ENCODE measurements at regions not wholly inside any gene's neighbourhood (a gene's known extent, or its start where the extent isn't known, plus 50 kb on each side); places are given as distances from the start of the nearest gene placed in this dataset.

DNA sequence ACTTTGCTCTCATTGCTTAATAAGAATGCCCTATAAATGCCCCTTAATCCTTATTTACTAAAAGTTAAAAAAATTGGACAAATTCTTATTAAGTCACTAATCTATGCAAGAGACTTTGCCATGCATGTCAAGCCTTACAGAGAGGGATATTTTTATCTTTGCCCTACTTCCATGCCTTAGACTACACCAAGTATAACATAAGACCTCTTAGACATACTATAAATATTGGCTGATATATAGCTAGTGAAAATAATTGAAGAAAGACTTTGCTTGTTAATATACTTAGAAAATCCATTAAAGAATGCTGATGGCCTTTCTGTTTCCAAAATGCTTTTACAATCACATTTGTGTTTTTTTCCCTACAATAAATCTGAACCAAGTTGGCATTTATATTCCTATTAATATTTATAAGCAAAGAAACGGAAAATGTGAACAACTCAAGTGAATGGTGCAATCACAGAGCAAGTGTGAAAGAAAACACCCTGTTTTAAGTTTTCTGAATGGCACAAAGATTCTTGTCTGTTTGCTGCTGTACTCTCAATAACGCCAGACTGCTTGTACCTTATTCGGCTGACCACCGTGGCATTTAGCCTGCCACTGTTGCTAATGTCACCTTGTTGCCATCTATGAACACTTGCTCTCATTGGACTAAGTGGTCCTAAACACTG lies 105.0 kb downstream of the MC4R start:
- Histone ChIP-seq H3K4me3 (ENCODE audit: low read depth, low read length) (no peak overlapping the region), H3K36me3 (ENCODE audit: control insufficient read depth, insufficient read depth, low read length) (no peaks in the 10 kb centered on the region), H3K4me1 (no peaks in the 10 kb centered on the region), H3K9me3 (no peaks in the 10 kb centered on the region), H3K27me3 (replicated peaks; ENCODE audit: control insufficient read depth, insufficient read depth, low read length) (no peaks in the 10 kb centered on the region)
- Mint-ChIP-seq H3K4me3 (ENCODE audit: unreplicated experiment) (no peak overlapping the region), H3K27ac (ENCODE audit: unreplicated experiment) (no peak overlapping the region), H3K9me3 (ENCODE audit: unreplicated experiment) (no peaks in the 10 kb centered on the region), H3K36me3 (ENCODE audit: insufficient read depth, unreplicated experiment) (no peaks in the 10 kb centered on the region), H3K4me1 (ENCODE audit: low read depth, unreplicated experiment) (no peaks in the 10 kb centered on the region), H3K27me3 (ENCODE audit: insufficient read depth, unreplicated experiment) (no peaks in the 10 kb centered on the region)
- ChIA-PET POLR2A (no interaction called here), CTCF (no interaction called here)
- intact Hi-C loops (cut with micrococcal nuclease; ENCODE audit: unreplicated experiment), result no loop called here
- no peak for DNase-seq
- no TSS peak for BruUV-seq (replicated peaks)
- TF ChIP-seq, protein P1, sequence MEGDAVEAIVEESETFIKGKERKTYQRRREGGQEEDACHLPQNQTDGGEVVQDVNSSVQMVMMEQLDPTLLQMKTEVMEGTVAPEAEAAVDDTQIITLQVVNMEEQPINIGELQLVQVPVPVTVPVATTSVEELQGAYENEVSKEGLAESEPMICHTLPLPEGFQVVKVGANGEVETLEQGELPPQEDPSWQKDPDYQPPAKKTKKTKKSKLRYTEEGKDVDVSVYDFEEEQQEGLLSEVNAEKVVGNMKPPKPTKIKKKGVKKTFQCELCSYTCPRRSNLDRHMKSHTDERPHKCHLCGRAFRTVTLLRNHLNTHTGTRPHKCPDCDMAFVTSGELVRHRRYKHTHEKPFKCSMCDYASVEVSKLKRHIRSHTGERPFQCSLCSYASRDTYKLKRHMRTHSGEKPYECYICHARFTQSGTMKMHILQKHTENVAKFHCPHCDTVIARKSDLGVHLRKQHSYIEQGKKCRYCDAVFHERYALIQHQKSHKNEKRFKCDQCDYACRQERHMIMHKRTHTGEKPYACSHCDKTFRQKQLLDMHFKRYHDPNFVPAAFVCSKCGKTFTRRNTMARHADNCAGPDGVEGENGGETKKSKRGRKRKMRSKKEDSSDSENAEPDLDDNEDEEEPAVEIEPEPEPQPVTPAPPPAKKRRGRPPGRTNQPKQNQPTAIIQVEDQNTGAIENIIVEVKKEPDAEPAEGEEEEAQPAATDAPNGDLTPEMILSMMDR (IDR thresholded peaks at IDR 0.05; ENCODE audit: insufficient read depth in 1 of 2, low read depth in 1 of 2, low read length in 1 of 2, severe bottlenecking in 1 of 2, unreplicated experiment in 1 of 2), result no peak

DNA sequence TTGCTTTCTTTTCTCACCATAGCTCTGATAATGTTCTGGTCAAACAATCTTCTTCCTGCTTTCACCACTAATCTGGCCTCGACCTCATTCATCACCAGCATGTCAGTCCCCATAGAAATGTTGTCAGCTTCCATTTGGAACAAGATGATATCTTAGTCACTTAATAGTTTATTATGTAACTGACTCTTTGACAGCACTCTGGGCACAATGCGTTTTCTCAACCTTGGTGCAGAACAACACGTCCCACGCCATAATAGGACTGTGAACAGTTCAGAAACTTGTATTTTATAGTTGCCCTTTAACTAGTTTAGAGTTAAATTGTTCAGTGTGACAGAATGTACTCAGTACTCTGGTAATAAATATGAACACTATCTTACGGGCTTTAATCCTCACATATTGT lies 106.0 kb downstream of the MC4R start:
- no peaks in the 10 kb centered on the region for H3K27me3 Mint-ChIP-seq (ENCODE audit: insufficient read depth, unreplicated experiment)
- TF ChIP-seq, protein P1 (IDR thresholded peaks at IDR 0.05; ENCODE audit: insufficient read depth in 1 of 2, low read depth in 1 of 2, low read length in 1 of 2, severe bottlenecking in 1 of 2, unreplicated experiment in 1 of 2), result no peak
- DNase-seq, result no peak
- CTCF ChIA-PET, result no interaction called here
- no peaks in the 10 kb centered on the region for H3K4me1 Mint-ChIP-seq (ENCODE audit: low read depth, unreplicated experiment)
- no peaks in the 10 kb centered on the region for H3K36me3 Mint-ChIP-seq (ENCODE audit: insufficient read depth, unreplicated experiment)
- Histone ChIP-seq H3K9me3 (no peaks in the 10 kb centered on the region), H3K27me3 (replicated peaks; ENCODE audit: control insufficient read depth, insufficient read depth, low read length) (no peaks in the 10 kb centered on the region), H3K36me3 (ENCODE audit: control insufficient read depth, insufficient read depth, low read length) (no peaks in the 10 kb centered on the region), H3K4me1 (no peaks in the 10 kb centered on the region), H3K4me3 (ENCODE audit: low read depth, low read length) (no peak overlapping the region)
- BruUV-seq (replicated peaks), result no TSS peak
- no peak overlapping the region for H3K27ac Mint-ChIP-seq (ENCODE audit: unreplicated experiment)
- H3K4me3 Mint-ChIP-seq (ENCODE audit: unreplicated experiment), result no peak overlapping the region
- no peaks in the 10 kb centered on the region for H3K9me3 Mint-ChIP-seq (ENCODE audit: unreplicated experiment)
- POLR2A ChIA-PET, result no interaction called here
- intact Hi-C loops (cut with micrococcal nuclease; ENCODE audit: unreplicated experiment), result no loop called here

DNA sequence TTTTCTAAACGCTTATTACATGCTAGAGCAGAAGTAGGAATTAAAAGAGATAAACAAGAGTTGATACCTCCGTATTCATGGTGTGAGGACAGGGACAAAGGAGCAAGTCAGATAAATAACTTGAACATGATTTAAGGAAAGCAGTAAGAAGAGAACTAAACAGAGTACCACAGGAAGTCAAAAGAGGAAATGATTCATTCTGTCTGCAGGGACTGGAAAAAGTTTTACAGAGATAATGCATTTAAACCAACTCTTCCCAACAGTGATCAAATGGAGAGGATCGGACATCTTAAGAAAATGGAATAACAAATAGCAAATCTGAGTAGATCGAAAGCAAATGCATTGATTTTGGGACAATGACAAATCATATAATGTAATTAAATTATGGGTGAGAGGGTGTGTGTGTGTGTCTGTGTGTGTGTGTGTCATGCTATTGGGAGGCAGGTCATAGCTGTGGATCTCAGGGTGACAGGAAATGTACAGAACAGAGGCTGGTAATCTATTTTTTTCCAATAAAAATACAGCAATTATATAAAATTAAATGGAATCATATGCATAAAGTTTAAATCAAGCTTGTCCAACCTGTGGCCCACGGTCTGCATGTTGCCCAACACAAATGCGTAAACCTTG lies 113.4 kb downstream of the MC4R start:
- H3K4me1 Mint-ChIP-seq (ENCODE audit: low read depth, unreplicated experiment), result no peaks in the 10 kb centered on the region
- no peaks in the 10 kb centered on the region for H3K9me3 ChIP-seq
- ChIA-PET POLR2A (no interaction called here), CTCF (no interaction called here)
- intact Hi-C loops (cut with micrococcal nuclease; ENCODE audit: unreplicated experiment), result no loop called here
- H3K4me1 ChIP-seq, result no peaks in the 10 kb centered on the region
- no peak overlapping the region for H3K4me3 Mint-ChIP-seq (ENCODE audit: unreplicated experiment)
- no peaks in the 10 kb centered on the region for H3K36me3 ChIP-seq (ENCODE audit: control insufficient read depth, insufficient read depth, low read length)
- H3K36me3 Mint-ChIP-seq (ENCODE audit: insufficient read depth, unreplicated experiment), result no peaks in the 10 kb centered on the region
- H3K27me3 ChIP-seq (replicated peaks; ENCODE audit: control insufficient read depth, insufficient read depth, low read length), result no peaks in the 10 kb centered on the region
- BruUV-seq (replicated peaks), result no TSS peak
- H3K27ac Mint-ChIP-seq (ENCODE audit: unreplicated experiment), result no peak overlapping the region
- H3K27me3 Mint-ChIP-seq (ENCODE audit: insufficient read depth, unreplicated experiment), result peaks cover 2% of the 10 kb centered on the region
- no peaks in the 10 kb centered on the region for H3K9me3 Mint-ChIP-seq (ENCODE audit: unreplicated experiment)
- TF ChIP-seq, protein P1 (IDR thresholded peaks at IDR 0.05; ENCODE audit: insufficient read depth in 1 of 2, low read depth in 1 of 2, low read length in 1 of 2, severe bottlenecking in 1 of 2, unreplicated experiment in 1 of 2), result no peak
- no peak overlapping the region for H3K4me3 ChIP-seq (ENCODE audit: low read depth, low read length)
- DNase-seq, result no peak

Data from Caco-2 (cell line).